CD14-positive monocyte (primary cell): ENCODE measurements at regions not wholly inside any gene's neighbourhood (a gene's known extent, or its start where the extent isn't known, plus 50 kb on each side); places are given as distances from the start of the nearest gene placed in this dataset.

Experiments
- DNase-seq, 3 donors: peaks; one replicate each; pipeline ENCODE4 v3.0.0-alpha.2; 2011 to 2022
- H2AFZ ChIP-seq: 2 replicates; pipeline ENCODE4 v1.6.0; 2012; ENCODE audit warnings: mild to moderate bottlenecking, low read depth, low read length, inconsistent platforms; ENCODE audit not compliant: insufficient read depth, poor library complexity, severe bottlenecking
- H3K27ac ChIP-seq, 2 donors: 1 replicate in 1 of 2; 2 replicates in 1 of 2; pipeline ENCODE4 v1.5.1; 2012 to 2013; ENCODE audit warnings: low read length in 2 of 2, control low read depth in 1 of 2, inconsistent platforms in 1 of 2, low read depth in 1 of 2, mild to moderate bottlenecking in 1 of 2
- H3K27me3 ChIP-seq, 2 donors: one replicate each; pipeline versions ENCODE4 v1.6.0 to v1.6.1; 2011 to 2013; ENCODE audit warnings: low read length in 2 of 2; ENCODE audit not compliant: control insufficient read depth in 2 of 2, insufficient read depth in 2 of 2
- H3K36me3 ChIP-seq, 2 donors: replicated peaks in 1 of 2; 1 replicate in 1 of 2; 2 replicates in 1 of 2; pipeline versions ENCODE4 v1.5.1 to v1.6.1; 2012 to 2013; ENCODE audit warnings: low read length in 2 of 2, control low read depth in 1 of 2, inconsistent platforms in 1 of 2, mild to moderate bottlenecking in 1 of 2; ENCODE audit not compliant: insufficient read depth in 2 of 2, control insufficient read depth in 1 of 2
- H3K4me1 ChIP-seq, 2 donors: 1 replicate in 1 of 2; 2 replicates in 1 of 2; pipeline versions ENCODE4 v1.5.1 to v1.6.1; 2012 to 2013; ENCODE audit warnings: low read length in 2 of 2, control low read depth in 1 of 2, inconsistent platforms in 1 of 2, mild to moderate bottlenecking in 1 of 2, moderate library complexity in 1 of 2; ENCODE audit not compliant: insufficient read depth in 2 of 2, control insufficient read depth in 1 of 2
- H3K4me2 ChIP-seq: replicated peaks from 2 replicates; pipeline ENCODE3; 2012; ENCODE audit warnings: low read length, moderate library complexity, mild to moderate bottlenecking; ENCODE audit not compliant: poor library complexity, severe bottlenecking; ENCODE audit errors: extremely low read depth
- H3K4me3 ChIP-seq, 3 experiments: fragments of 200-600 bp in 1 of 3; sonication (generic) in 1 of 3; replicated peaks in 1 of 3; 1 replicate in 2 of 3; 2 replicates in 1 of 3; pipeline ENCODE4 v1.5.1; 2011 to 2013; ENCODE audit warnings: low read length in 3 of 3, mild to moderate bottlenecking in 3 of 3, control low read depth in 2 of 3, low read depth in 2 of 3, inconsistent platforms in 1 of 3, moderate library complexity in 1 of 3
- H3K79me2 ChIP-seq: 2 replicates; pipeline ENCODE4 v1.6.0; 2012; ENCODE audit warnings: mild to moderate bottlenecking, control low read depth, inconsistent platforms, low read length, moderate library complexity; ENCODE audit not compliant: insufficient read depth
- H3K9ac ChIP-seq: 2 replicates; pipeline ENCODE4 v1.6.0; 2017; ENCODE audit warnings: low read length, mild to moderate bottlenecking; ENCODE audit not compliant: insufficient read depth, poor library complexity, severe bottlenecking
- H3K9me3 ChIP-seq, 2 donors: replicated peaks in 1 of 2; 1 replicate in 1 of 2; 2 replicates in 1 of 2; pipeline versions ENCODE4 v1.5.1 to v1.6.1; 2012 to 2013; ENCODE audit warnings: low read length in 2 of 2, control low read depth in 1 of 2; ENCODE audit not compliant: control insufficient read depth in 1 of 2, insufficient read depth in 1 of 2
- H4K20me1 ChIP-seq: 2 replicates; pipeline ENCODE4 v1.6.0; 2012; ENCODE audit warnings: mild to moderate bottlenecking, low read length, control low read depth, moderate library complexity; ENCODE audit not compliant: insufficient read depth
- H3K27ac Mint-ChIP-seq, 7 donors: one replicate each; pipeline ENCODE4 v1.8.0; 2020; ENCODE audit warnings: mild to moderate bottlenecking in 7 of 7, mixed read lengths in 7 of 7, moderate library complexity in 6 of 7, inconsistent platforms in 2 of 7
- H3K27me3 Mint-ChIP-seq, 3 donors: one replicate each; pipeline ENCODE4 v1.8.0; 2021 to 2022; ENCODE audit warnings: low read depth in 3 of 3, mild to moderate bottlenecking in 3 of 3, mixed read lengths in 3 of 3, moderate library complexity in 3 of 3, inconsistent platforms in 1 of 3
- H3K36me3 Mint-ChIP-seq, 2 donors: one replicate each; pipeline ENCODE4 v1.8.0; 2020; ENCODE audit warnings: mixed read lengths in 2 of 2, inconsistent platforms in 1 of 2, mild to moderate bottlenecking in 1 of 2
- H3K4me1 Mint-ChIP-seq: one replicate; pipeline ENCODE4 v1.8.0; 2020; ENCODE audit warnings: mild to moderate bottlenecking, mixed read lengths
- H3K4me3 Mint-ChIP-seq, 2 donors: one replicate each; pipeline ENCODE4 v1.8.0; 2020; ENCODE audit warnings: mild to moderate bottlenecking in 2 of 2, mixed read lengths in 2 of 2, moderate library complexity in 1 of 2
- H3K9me3 Mint-ChIP-seq, 7 donors: one replicate each; pipeline ENCODE4 v1.8.0; 2020 to 2022; ENCODE audit warnings: mixed read lengths in 7 of 7, mild to moderate bottlenecking in 6 of 7, moderate library complexity in 6 of 7, inconsistent platforms in 2 of 7
- WGBS: methylation state at CpG from one replicate; pipeline ENCODE4 v1.1.5; 2013; ENCODE audit warnings: missing lambda C conversion rate; ENCODE audit not compliant: insufficient coverage; 5-methylcytosine and 5-hydroxymethylcytosine counted together
- intact Hi-C, 2 donors: fragments of 100-400 bp; cut with micrococcal nuclease; formaldehyde crosslinking; loops; one replicate each; pipeline versions ENCODE4 v1.15.0 to v1.15.1; 2023
- TF ChIP-seq, protein P1 (sequence below): fragments of 200-600 bp; IDR thresholded peaks from one replicate; pipeline ENCODE4 v1.8.0; 2022; ENCODE audit warnings: antibody characterized with exemption, mild to moderate bottlenecking

DNA sequence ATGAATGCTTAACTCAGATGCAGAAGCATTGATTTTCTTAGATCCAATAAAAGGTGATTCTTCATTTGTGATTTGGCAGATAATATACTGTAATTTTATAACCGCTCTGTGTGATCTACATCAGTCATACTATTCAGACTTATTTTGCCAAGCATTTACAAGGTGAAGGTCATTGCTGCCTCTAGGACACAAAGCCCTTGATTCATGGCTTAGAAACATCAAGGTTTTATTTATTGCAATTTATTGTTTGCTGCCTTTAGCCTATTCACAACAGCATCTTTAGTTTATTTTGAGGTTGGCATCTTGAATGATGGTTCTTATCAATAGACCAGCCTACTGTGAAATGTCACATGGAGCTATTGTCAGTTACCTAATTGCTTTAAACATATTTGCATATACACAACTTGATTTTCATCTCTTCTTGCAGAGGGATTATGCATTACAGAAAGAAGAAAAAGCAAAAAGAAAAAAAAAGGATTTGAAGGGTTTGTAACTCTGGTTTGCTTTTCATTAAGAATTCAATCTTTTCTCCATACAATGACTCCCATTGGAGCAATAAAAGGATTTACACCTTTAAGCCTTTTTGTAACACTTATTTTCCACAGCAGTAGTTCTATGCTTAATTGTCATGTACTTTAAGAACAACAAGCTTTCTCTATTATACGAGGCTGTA is 1371.6 kb upstream of the CELF2 start:
- WGBS: no CpG with 5 or more reads among the region's 2 CpGs
- Histone ChIP-seq H3K4me3 (no peak overlapping the region), H3K79me2 (no peaks in the 10 kb centered on the region), H3K9me3 (peaks cover 0 to 7% of the 10 kb centered on the region in 2 donors), H3K4me2 (no peak overlapping the region), H3K27me3 (no peaks in the 10 kb centered on the region), H4K20me1 (no peaks in the 10 kb centered on the region), H3K27ac (no peak overlapping the region), H3K9ac (no peak overlapping the region), H3K4me1 (no peaks in the 10 kb centered on the region), H3K36me3 (no peaks in the 10 kb centered on the region), H2AFZ (no peak overlapping the region)
- TF ChIP-seq, protein P1, sequence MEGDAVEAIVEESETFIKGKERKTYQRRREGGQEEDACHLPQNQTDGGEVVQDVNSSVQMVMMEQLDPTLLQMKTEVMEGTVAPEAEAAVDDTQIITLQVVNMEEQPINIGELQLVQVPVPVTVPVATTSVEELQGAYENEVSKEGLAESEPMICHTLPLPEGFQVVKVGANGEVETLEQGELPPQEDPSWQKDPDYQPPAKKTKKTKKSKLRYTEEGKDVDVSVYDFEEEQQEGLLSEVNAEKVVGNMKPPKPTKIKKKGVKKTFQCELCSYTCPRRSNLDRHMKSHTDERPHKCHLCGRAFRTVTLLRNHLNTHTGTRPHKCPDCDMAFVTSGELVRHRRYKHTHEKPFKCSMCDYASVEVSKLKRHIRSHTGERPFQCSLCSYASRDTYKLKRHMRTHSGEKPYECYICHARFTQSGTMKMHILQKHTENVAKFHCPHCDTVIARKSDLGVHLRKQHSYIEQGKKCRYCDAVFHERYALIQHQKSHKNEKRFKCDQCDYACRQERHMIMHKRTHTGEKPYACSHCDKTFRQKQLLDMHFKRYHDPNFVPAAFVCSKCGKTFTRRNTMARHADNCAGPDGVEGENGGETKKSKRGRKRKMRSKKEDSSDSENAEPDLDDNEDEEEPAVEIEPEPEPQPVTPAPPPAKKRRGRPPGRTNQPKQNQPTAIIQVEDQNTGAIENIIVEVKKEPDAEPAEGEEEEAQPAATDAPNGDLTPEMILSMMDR: no peak
- peaks cover 0 to 12% (median 6%) of the 10 kb centered on the region in 7 donors for H3K9me3 Mint-ChIP-seq
- no peak for DNase-seq
- H3K36me3 Mint-ChIP-seq: no peaks in the 10 kb centered on the region
- no peak overlapping the region for H3K27ac Mint-ChIP-seq
- H3K4me3 Mint-ChIP-seq: no peak overlapping the region
- H3K4me1 Mint-ChIP-seq: no peaks in the 10 kb centered on the region
- intact Hi-C loops: no loop called here
- no peaks in the 10 kb centered on the region for H3K27me3 Mint-ChIP-seq

DNA sequence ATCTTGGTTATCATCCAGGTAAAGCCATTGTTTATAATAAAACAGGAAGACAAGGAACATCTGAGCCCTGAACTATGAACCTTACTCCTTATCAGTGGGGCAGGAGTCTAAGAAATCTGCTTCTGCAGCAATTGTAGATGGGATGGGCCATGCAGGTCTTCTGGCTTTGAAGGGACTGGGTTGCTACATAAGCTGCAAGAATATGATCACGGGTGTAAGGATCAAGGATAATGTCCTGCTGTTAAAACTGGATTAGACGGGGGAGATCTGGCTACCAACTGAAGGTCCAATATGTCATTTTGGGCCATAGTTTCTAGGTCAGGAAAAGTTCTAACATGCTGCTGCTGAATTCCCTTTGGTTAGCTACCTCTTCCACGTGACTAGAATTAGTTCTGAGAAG is 1363.4 kb upstream of the CELF2 start:
- Histone ChIP-seq H3K27ac (no peak overlapping the region), H2AFZ (no peak overlapping the region), H3K9ac (no peak overlapping the region), H3K9me3 (peaks cover 0 to 7% of the 10 kb centered on the region in 2 donors), H3K4me2 (no peak overlapping the region), H4K20me1 (no peaks in the 10 kb centered on the region), H3K36me3 (no peaks in the 10 kb centered on the region), H3K79me2 (no peaks in the 10 kb centered on the region), H3K4me1 (no peaks in the 10 kb centered on the region), H3K4me3 (no peak overlapping the region), H3K27me3 (no peaks in the 10 kb centered on the region)
- no peak overlapping the region for H3K27ac Mint-ChIP-seq
- H3K4me3 Mint-ChIP-seq: no peak overlapping the region
- peaks cover 0 to 2% (median 0%) of the 10 kb centered on the region in 3 donors for H3K27me3 Mint-ChIP-seq
- H3K4me1 Mint-ChIP-seq: no peaks in the 10 kb centered on the region
- TF ChIP-seq, protein P1: no peak
- DNase-seq: no peak
- peaks cover 0 to 7% (median 0%) of the 10 kb centered on the region in 7 donors for H3K9me3 Mint-ChIP-seq
- intact Hi-C loops: no loop called here
- 96% methylated on average over 3 of the region's 3 CpGs for WGBS
- H3K36me3 Mint-ChIP-seq: no peaks in the 10 kb centered on the region
